ENCODE measurements at regions not wholly inside any gene's neighbourhood (a gene's known extent, or its start where the extent isn't known, plus 50 kb on each side); places are given as distances from the start of the nearest gene placed in this dataset.

DNA sequence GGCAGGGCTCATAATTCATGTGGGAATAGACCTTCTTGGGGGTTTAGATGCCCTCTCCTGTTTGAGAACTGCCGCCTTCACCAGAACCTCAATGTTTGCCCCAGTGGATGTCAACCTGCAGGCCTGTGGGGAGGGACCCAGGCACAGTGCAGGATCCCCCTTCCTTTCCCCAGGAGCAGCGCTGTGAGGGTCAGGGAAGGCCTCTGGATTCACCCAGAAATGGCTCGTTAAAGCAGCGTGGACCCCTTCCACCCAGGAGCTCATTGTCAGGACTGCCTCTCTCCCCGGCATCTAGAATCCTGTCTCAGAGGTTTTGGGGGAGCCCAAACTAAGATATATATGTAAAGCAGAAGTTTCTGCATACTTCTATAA lies 188.3 kb downstream of the GADD45G start:
- DNase-seq (ENCODE audit: low read depth in 2 of 2), result no peak

GRCh38 chr9:89793551-89793950 lies 188.7 kb downstream of the GADD45G start:
- no peak for DNase-seq (ENCODE audit: low read depth in 2 of 2)

- no peak for DNase-seq (ENCODE audit: low read depth in 2 of 2)
Observed at GRCh38 chr9:89794918-89795317, 190.1 kb downstream of the GADD45G start.

DNA sequence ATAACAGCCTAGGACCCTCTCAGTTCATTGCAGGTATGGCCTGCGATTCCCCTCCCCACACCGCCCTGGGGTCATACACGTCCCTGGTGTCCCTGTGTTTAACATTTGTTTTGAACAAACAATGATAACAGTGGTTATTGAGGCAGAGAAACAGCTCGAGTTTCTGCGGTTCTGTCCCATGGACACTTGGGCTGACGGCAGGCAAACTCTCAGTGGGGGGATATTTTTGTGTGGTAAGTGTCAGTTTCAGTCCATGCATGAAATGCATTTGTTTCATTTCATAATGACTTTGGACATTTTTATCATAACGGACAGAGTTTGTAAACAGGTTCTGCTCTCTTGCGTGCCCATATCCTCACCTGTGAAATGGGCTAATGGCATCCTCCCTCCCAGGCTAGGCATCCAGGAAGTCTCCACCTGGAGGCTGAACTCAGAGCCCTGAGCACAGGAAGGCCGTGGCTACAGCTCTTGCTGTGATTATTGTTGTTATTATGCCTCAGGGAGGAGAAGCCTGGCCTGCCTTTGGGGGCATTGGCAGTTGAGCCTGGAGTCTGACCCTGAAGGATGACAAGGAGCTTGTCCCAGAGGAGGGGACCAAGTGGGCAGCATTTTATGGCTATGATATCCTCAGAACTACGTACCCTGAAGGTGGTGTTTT lies 190.9 kb downstream of the GADD45G start:
- DNase-seq (ENCODE audit: low read depth in 2 of 2), result no peak

DNA sequence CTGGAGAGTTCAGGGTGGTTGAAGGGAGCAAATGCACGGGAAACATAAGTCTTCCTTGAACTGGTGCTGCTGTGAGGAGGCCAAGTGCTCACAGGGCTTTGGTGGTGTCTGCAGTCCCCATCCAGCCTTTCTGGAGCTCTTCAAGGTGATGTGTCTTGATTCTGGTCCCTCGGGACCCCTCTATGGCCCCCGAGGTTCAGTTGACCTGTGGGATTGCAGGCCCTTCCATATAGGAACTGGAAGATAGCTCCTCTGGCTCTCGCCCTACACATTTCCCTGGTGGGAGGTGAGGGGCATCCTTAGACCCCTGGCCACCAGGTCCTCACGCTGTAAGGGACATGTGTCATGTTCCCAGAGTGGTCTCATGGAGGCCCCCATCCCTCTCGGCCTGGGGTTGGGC lies 191.8 kb downstream of the GADD45G start:
- no peak for DNase-seq (ENCODE audit: low read depth in 2 of 2)

DNA sequence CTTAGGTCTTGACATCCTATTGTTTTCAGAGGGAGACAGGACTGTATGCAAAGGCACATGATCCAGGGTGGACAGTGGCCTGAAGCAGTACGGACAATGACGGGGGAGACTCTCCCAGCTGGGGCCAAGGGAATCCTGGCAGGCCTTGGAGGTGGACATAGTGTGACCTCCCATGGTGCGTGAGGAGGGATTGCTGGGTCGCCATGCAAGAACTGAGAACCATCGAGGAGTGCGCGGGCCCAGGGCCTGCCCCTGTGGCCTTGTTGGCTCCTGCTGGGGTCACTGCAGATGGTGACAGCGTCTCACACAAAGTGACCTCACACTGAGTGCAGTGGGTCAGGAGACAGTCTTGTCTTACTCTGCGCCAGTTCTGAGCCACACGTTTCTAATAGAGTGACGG lies 192.4 kb downstream of the GADD45G start:
- DNase-seq (ENCODE audit: low read depth in 2 of 2), result no peak

DNA sequence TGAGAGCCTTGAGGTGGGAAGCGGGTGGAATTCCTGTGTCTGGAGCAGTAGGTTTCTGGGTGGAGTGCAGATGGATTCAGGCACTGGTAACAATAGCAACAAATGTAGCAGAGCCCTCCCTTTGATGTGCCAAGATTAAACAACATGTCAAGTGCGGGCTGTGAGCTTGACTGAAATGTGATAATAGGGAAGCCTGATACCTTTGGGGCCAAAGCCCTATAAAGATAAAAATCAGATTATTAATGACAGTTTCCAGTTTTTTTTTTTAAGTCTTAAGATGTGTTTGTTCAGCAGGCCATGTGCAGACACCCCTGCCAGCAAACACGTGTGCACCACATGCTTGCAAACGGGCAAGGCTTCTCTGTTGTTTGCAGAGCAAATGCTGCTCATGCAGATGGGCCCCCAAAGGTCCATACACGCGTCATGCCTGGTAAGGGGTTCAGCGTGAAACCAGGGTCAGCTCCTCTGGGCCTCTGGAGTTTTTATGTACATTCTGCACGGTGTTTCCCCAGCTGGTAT lies 193.2 kb downstream of the GADD45G start:
- DNase-seq (ENCODE audit: low read depth in 2 of 2), result no peak

DNA sequence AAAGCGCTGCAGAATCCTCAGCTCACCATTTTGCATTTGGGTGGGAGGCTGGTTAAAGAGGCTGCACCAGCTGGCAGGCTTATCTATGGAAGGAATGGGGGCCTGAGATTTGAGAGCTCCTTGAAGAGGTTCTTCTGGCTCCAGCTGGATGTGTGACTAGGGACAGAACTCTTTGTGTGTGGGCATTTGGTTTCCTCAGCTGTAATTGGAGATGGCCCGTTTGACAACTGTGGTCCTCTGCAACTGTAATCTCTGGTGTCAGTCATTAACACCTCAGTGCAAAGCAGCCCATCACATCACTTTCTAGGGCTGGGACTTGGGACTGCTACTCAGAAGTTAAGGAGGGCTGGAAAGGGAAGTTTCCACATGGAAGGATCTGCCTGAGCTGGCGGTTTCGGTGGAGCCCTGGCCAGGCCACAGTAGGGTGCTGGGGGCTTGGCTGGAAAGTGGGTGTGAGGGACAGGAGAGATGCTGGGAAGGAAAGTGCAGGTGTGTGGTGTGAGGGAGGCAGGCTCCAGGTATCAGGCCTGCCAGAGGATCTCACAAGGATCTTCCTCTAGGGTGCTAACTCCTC lies 193.8 kb downstream of the GADD45G start:
- DNase-seq (ENCODE audit: low read depth in 2 of 2), result no peak

- no peak for DNase-seq (ENCODE audit: low read depth in 2 of 2)
Observed at GRCh38 chr9:89799221-89799620, 194.4 kb downstream of the GADD45G start.

GRCh38 chr9:89799766-89800165 lies 195.0 kb downstream of the GADD45G start:
- DNase-seq (ENCODE audit: low read depth in 2 of 2), result no peak

GRCh38 chr9:89801341-89801740 lies 196.5 kb downstream of the GADD45G start:
- no peak for DNase-seq (ENCODE audit: low read depth in 2 of 2)

- DNase-seq (ENCODE audit: low read depth in 2 of 2), result no peak
Observed at GRCh38 chr9:89801742-89802670, 197.2 kb downstream of the GADD45G start.

DNA sequence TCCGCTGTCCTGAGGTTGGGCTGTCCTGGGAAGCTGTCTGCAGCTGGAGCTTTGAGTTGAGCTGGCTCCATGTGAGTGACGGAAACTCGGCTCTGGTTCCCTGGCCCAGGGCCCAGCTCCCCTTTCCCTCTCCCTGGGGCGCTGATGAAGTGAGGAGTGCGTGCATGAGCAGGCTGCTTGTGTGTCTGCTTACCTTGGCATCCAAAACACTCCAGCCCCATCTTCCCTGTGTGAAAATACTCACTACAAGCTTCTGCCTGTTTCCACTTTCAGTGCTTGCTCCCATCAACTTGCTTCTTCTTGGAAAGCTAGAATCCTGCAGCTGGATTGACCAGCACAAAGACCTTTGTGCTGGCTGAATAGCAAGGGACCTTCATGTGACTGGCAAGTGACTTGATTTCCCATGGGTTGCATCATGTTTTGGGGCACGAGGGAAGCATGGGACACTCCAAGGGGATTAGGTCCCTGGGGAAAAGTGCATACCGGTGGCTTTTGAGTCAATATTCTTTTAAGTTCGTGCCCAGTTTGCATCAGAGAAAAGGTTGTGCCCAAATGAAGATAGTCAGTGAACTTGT lies 198.1 kb downstream of the GADD45G start:
- DNase-seq (ENCODE audit: low read depth in 2 of 2), result no peak

GRCh38 chr9:89803403-89803802 lies 198.6 kb downstream of the GADD45G start:
- DNase-seq (ENCODE audit: low read depth in 2 of 2), result no peak

GRCh38 chr9:89804766-89805531 lies 200.1 kb downstream of the GADD45G start:
- no peak for DNase-seq (ENCODE audit: low read depth in 2 of 2)

- no peak for DNase-seq (ENCODE audit: low read depth in 2 of 2)
Observed at GRCh38 chr9:89805571-89806292, 200.9 kb downstream of the GADD45G start.

DNA sequence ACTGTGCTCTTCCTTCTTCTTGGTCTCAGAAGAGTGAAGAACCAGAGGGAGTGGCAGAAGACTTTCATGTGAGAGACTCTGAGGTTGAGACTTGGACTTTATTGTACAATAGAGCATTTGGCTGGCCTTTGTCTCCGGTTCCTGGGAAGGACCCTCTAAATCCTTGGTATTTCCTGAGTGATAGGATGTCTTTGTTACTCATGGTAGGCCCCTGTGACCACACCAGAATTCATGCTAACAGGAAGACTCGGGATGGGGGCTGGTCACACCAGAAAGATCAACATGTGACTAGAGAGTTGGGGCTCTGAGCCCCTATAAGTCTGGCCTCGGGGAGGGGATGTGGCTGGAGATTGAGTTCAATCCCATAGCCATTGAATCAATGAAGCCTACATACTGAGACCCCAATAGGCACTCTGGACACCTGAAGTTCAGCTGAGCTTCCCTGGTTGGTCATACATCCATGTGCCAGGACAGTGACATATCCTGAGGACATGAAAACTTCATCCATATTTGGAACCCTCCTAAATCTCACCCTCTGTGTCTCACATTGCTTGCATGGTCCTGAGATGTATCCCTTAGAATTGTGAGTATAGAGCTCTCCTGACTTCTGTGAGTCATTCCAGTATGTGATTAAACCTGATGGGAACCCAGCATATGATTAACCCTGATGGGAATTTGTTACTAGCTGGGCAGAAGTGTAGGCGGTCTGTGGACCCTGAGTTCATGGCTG lies 201.7 kb downstream of the GADD45G start:
- no peak for DNase-seq (ENCODE audit: low read depth in 2 of 2)

DNA sequence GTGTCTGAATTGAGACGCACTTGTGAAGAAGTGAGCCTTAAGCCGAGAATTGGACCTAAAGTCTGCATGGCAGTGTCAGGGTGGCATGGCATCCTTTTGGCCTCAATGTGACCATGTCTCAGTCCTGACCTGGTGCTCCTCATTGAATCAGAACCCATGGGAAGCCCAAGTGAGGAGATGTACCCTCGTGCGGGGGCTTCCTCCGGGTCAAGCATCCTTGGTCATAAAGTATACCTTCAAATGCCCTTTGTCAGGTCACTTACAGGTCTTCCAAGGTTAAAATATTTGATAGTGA lies 202.2 kb downstream of the GADD45G start:
- DNase-seq (ENCODE audit: low read depth in 2 of 2), result no peak

DNA sequence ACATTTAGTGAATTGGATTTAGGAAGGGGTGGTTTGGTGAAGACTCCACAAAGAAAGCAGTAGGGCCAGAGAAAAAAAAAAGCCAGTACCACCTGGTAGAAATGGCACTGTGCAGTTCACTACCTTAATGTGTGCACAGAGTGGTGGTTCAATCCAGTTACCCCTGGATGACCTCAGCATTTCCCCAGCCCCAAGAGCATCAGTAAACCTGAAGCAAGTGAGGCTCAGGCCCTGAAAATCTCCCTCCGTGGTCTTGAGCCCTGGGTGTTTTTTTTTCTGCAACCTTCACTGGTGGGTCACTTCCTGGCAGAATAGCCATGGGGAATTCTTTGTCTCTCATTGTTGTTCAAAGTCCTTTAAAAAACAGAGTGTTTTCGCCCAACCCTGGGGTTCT lies 202.9 kb downstream of the GADD45G start:
- DNase-seq (ENCODE audit: low read depth in 2 of 2), result no peak

- no peak for DNase-seq (ENCODE audit: low read depth in 2 of 2)
Observed at GRCh38 chr9:89808076-89808755, 203.4 kb downstream of the GADD45G start.
